T1000 (cell line): ENCODE measurements at regions not wholly inside any gene's neighbourhood (a gene's known extent, or its start where the extent isn't known, plus 50 kb on each side); places are given as distances from the start of the nearest gene placed in this dataset.
"Not testable (repeated sequence)": the region's sequence is repeated elsewhere in the genome, so short reads cannot be mapped to it uniquely, and the experiment has no call there.

ENCODE experiments used
- DNase-seq: peaks from one replicate; lab custom pipeline; 2025; ENCODE audit warnings: mixed read lengths; lab: John Stamatoyannopoulos, UW

DNA sequence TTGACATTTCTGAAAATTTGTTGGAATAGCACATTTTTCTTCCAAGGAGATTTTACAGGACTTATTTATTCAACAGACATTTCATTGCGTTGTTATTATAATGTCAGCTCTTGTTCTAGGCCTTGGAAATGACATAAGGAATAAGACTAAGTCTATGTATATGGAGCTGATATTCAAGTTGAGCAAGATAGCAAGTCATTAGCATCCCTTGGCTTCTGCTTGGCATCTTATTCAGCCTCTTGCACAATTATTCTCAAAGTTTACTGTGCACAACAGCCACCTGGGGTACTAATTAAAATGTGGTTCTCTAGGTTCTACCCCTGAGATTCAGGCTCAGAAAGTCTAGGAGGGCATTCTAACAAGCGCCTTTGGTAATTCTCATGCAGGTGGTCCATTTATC, 304.8 kb upstream of the DDI1 start:
- no peak for DNase-seq

DNA sequence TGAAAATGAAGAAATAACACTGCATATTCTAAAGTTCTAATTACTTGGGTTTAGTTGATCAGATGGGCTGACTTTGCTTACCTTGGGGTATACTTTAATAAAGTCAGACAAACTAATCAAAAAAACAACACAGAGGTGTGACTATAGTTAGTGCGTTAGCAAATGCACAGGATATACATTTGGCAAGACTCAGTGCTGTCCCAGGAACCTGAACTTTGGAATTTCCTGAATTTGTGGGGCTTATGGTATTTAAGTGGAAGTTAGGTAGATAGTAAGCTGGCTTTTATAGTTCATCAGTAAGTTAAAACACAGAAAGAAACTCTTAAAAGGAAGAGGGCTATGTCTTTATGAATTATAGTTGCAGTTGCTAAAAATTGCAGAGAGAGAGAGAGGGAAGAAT, 302.6 kb upstream of the DDI1 start:
- DNase-seq = no peak

DNA sequence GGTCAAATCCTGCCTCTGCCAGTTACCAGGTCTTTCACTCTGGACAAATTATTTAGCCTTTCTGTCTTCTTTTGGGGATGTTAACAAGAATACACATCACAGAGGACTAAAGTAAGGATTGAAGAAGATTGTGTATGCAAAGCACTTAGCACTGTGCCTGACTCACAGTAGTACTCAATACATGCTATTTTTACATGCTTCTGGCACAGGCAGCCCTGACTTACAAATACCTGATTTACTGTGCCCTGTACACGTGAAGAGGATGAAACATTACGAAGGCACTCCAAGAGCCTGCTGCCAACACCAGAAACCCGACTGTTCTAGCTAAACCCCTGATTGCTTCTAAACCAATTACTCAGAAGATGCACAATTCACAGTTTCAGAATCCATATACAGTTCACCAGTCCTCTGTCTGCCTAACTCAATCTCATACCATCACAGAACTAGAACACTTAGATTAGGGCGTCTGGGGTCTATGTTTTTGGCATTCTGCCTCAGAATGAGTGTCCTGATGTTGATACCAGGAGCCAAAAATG, 300.9 kb upstream of the DDI1 start:
- no peak for DNase-seq

GRCh38 chr11:103736315-103737036, 300.0 kb upstream of the DDI1 start:
- DNase-seq = no peak

DNA sequence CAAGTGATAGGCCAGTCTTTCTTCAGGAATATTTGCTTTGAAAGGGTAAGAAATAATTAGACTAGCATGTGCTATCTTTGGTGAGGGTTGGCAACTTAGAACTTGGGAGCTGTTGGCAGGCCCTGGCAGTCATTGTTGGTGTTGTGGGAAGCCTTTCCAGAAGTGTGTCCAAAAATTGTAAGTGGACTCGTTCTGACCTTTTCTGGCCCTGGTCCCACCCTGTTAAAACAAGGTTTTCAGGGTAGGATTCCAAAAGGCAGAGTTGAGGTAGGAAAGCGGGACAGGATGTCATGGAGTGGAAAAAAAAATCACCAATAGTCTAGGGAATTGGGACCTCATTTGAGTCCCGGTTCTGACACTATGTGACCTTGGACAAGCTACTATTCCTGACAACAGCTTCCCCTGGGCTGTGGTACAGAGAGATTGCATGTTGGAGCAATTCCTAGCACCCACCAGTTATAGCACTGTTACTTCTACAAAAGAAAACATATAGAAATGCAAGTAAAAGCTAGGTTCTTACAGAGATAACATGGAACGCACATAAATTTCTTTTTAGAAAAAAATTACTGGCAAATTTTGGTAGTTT, 299.3 kb upstream of the DDI1 start:
- no peak for DNase-seq

- DNase-seq = no peak
Measured at GRCh38 chr11:103737747-103738146, 298.7 kb upstream of the DDI1 start.

- not testable (repeated sequence) for DNase-seq
Measured at GRCh38 chr11:103739074-103739796, 297.2 kb upstream of the DDI1 start.

DNA sequence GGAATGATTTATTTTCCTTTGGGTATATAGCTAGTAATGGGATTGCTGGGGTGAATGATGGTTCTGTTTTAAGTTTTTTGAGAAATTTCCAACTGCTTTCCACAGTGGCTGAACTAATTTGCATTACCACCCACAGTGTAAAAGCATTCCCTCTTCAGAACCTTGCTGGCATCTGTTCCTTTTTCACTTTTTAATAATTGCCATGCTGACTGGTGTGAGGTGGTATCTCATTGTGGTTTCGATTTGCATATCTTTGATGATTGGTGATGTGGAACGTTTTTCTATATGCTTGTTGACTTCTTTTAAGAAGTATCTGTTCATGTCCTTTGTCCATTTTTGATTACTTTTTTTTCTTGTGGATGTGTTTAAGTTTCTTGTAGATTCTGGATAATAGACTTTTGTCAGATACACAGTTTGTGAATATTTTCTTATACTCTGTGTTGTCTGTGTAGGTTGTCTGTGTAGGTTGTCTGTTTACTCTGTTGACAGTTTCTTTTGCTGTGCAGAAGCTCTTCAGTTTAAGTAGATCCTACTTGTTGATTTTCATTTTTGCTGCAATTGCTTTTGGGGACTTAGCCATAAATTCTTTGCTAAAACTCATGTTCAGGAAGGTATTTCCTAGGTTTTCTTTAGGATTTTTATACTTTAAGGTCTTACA, 291.8 kb upstream of the DDI1 start:
- DNase-seq = no peak

DNA sequence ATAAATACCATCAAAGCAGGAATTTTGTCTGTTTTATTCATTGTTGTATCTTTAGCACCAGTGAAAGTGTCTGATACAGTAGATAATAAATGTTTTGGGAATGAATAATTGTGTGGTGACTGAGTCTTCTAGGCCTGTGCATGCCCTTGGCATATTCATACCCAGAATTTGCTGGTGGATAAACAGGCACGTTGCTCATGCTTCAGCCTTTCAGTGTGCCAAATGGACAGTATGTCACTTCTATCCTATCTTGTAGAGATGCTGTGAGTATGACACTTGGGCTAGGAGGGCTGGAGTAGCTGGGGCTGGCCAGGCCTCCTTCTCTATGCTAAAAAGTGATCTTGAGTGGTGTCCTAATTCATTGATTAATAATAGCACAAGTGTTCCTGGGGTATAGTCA, 287.3 kb upstream of the DDI1 start:
- DNase-seq = no peak

- DNase-seq = no peak
Measured at GRCh38 chr11:103768816-103769215, 267.6 kb upstream of the DDI1 start.

DNA sequence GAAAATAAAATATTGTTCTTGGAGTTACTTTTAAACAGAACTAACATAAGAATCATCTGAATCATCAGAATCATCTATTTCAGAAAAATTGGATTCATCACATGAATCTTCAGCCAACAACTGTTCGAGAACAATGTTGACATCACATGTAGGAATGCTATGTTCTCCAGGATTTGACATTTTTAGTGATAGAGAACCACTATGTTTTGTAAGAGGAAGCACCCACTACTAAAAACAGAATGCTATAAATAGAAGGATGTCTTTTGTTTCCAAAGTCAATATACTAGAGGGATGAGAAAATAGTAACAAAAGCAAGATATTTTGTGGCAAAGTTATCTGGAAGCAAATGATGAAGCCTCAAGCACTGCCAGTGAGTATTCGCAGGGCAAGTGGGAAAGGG, 263.4 kb upstream of the DDI1 start:
- DNase-seq = no peak

DNA sequence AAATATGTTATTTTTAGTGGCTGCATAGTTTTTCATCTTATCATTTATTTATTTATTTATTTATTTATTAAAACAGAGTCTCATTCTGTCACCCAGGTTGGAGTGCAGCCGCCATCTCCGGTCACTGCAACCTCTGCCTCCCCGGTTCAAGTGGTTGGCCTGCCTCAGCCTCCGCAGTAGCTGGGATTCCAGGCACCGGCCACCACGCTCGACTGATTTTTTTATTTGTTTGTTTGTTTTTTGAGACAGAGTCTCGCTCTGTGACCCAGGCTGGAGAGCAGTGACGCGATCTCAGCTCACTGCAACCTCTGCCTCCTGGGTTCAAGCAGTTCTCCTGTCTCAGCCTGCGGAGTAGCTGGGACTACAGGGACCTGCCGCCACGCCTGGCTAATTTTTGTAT, 262.9 kb upstream of the DDI1 start:
- no peak for DNase-seq

GRCh38 chr11:103779054-103779453, 257.4 kb upstream of the DDI1 start:
- DNase-seq = no peak

DNA sequence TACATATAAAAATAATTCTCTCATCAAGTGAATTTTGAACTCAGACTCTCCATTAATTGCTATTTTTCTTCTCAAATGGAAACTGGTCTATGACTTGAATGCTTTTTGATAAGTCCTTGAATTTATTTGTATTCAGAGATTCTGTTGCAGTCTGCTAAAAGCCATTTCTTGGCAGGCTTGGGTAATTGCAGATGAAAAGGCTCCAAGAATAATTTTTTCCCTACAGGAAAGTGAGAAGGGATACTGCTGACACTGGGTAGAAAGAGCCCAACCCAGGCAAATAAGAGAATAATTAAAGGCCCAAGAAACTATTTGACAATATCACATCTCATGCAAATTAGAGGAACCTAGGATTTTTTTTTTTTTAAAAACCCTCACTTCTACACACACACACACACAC, 246.5 kb upstream of the DDI1 start:
- no peak for DNase-seq

- DNase-seq = no peak
Measured at GRCh38 chr11:103792981-103793468, 243.4 kb upstream of the DDI1 start.

DNA sequence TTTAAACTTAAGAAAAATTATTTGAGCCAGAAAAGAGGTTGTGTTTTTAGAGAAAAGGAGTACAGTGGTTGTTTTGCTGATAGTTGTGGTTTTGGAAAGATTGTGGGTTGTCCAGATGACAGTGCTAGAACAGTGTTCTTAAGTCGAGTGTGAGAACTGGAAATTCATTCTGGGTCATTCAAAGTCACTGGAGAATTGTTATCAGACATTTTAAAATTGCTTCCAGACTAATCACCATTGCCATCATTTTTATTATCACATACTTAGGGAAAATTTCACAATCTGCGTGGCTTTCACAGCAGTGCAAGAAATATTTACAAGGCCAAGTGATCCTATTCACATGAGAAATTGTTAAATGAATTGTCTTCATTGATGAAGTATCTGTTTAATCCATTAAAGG, 242.2 kb upstream of the DDI1 start:
- no peak for DNase-seq

DNA sequence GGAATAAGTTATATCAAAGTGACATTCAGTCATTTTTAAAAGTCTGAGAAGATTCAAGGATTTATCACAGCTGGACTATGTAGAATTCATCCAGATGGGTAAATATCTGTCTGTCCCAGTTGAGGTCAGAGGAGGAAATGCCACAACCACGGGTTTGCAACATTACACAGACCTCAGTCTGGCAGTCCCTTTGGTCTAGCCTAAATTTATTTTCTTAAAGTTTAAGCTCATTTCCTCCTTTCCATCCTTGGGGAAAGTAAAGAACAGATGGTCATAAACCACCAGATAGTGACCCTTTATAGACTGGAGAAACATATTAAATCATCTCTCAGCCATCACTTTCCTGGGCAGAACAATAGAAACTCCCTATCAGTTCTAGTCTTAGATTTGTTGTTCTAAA, 238.4 kb upstream of the DDI1 start:
- no peak for DNase-seq

DNA sequence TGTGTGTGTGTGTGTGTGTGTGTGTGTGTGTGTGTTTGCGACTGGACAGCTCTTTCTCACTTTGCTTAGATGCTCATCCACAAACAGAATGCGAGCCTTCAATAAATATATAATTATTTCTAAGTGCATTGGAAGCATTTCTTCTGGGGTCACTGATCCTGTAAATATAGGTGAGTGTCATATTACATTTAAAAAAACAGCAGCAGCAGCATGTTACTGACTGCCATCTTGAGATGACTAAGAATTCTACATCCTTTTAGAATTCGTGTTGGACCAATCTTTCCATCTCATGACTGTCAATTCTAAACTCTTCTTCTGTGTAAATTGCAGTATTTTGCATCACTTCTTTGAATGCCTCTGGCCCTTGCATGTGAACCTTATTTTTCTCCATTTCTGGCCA, 238.0 kb upstream of the DDI1 start:
- no peak for DNase-seq

GRCh38 chr11:103800406-103801114, 235.9 kb upstream of the DDI1 start:
- no peak for DNase-seq

- DNase-seq = no peak
Measured at GRCh38 chr11:103803062-103803461, 233.4 kb upstream of the DDI1 start.

DNA sequence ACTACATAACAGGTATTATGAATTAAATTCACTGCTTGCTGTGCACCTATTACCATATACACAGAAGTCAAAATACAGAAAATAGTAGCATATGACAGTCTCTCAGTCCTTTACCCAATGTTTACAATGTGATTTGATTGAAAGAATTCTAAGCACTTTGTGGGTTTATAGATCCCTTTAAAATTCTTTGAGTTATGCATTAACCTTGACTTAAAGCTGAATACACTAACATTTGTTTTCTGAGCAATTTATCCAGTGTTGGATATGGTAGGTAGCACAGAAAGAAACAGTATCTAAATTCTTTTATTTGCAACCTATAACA, 230.8 kb upstream of the DDI1 start:
- DNase-seq = no peak
